Psoas muscle (tissue), 7 donors: ENCODE measurements at regions not wholly inside any gene's neighbourhood (a gene's known extent, or its start where the extent isn't known, plus 50 kb on each side); places are given as distances from the start of the nearest gene placed in this dataset.

Experiments used
- ATAC-seq, 4 donors: fragments of 200-7000 bp; cut with Tn5 transposase; one replicate each; pipeline ENCODE4 v1.9.1; 2020; ENCODE audit warnings: moderate library complexity in 3 of 4, mild to moderate bottlenecking in 2 of 4
- DNase-seq, 2 donors: peaks; one replicate each; pipeline ENCODE4 v3.0.0-alpha.2; 2020
- H3K27ac ChIP-seq: fragments of 200-600 bp; one replicate; pipeline ENCODE4 v1.8.0; 2022
- H3K27me3 ChIP-seq, 3 donors: fragments of 200-600 bp in 1 of 3; one replicate each; pipeline versions ENCODE4 v1.6.1 to v1.8.0; 2013 to 2022; ENCODE audit warnings: low read length in 2 of 3, mild to moderate bottlenecking in 2 of 3, moderate library complexity in 1 of 3; ENCODE audit not compliant: insufficient read depth in 3 of 3
- H3K36me3 ChIP-seq, 2 donors: fragments of 200-600 bp in 1 of 2; one replicate each; pipeline versions ENCODE4 v1.6.1 to v1.8.0; 2013 to 2022; ENCODE audit warnings: low read depth in 1 of 2, mild to moderate bottlenecking in 1 of 2, moderate library complexity in 1 of 2; ENCODE audit not compliant: insufficient read depth in 1 of 2
- H3K4me1 ChIP-seq: fragments of 200-600 bp; one replicate; pipeline ENCODE4 v1.8.0; 2022
- H3K4me3 ChIP-seq: fragments of 200-600 bp; one replicate; pipeline ENCODE4 v1.8.0; 2022; ENCODE audit warnings: mild to moderate bottlenecking
- H3K9me3 ChIP-seq: fragments of 200-600 bp; one replicate; pipeline ENCODE4 v1.8.0; 2022
- WGBS, 3 donors: extraction: QIAGEN DNeasy Blood & Tissue Kit; methylation state at CpG; one replicate each; pipeline versions ENCODE4 v1.1.6 to v1.1.7; 2013; 5-methylcytosine and 5-hydroxymethylcytosine counted together
- intact Hi-C, 2 donors: fragments of 100-400 bp; cut with DNase I; formaldehyde crosslinking; loops; one replicate each; pipeline versions ENCODE4 v1.11.0 to v1.14.2; 2022
- TF ChIP-seq, protein P1 (sequence below): fragments of 200-600 bp; IDR thresholded peaks from one replicate; pipeline ENCODE4 v1.8.0; 2022; ENCODE audit warnings: antibody characterized with exemption
- donor health status: healthy with polysubstance abuse.
- donor health status: DM: no; HTN: no; CAD: no; lungs with moderate emphysema.
- donor health status: Bipolar disorder and iron deficiency.
- donor health status: healthy.
- donor health status: DM: yes; HTN: yes; CAD: no.
- donor health status: DM: no; HTN: no; CAD: no.
- donor health status: DM: yes; HTN: yes; CAD: no.

DNA sequence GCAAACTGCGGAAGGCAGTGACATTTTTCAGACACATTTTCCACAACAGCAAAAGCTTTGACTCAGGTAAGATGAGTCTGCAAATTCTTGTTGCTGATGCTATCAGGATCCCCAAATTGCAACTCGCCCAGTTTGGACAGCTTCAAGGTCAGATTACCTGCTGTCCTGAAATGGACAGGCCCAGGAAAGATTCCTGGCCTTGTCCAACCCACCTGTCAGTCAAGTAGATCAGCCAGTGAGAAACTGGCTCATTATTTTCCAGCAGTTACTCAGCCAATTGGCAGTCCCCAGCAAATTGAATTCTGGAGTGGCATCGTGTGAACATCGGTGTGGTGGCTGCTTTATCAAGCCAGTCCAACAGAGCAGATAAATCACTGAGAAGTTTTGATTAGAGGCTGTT, 84.5 kb upstream of the SNAP25 start:
- TF ChIP-seq, protein P1, sequence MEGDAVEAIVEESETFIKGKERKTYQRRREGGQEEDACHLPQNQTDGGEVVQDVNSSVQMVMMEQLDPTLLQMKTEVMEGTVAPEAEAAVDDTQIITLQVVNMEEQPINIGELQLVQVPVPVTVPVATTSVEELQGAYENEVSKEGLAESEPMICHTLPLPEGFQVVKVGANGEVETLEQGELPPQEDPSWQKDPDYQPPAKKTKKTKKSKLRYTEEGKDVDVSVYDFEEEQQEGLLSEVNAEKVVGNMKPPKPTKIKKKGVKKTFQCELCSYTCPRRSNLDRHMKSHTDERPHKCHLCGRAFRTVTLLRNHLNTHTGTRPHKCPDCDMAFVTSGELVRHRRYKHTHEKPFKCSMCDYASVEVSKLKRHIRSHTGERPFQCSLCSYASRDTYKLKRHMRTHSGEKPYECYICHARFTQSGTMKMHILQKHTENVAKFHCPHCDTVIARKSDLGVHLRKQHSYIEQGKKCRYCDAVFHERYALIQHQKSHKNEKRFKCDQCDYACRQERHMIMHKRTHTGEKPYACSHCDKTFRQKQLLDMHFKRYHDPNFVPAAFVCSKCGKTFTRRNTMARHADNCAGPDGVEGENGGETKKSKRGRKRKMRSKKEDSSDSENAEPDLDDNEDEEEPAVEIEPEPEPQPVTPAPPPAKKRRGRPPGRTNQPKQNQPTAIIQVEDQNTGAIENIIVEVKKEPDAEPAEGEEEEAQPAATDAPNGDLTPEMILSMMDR: no peak
- DNase-seq (no peak), ATAC-seq (no peak)
- intact Hi-C loops: no loop called here
- 43 to 55% (median 49%) methylated on average over 4 of the region's 4 CpGs for WGBS, 3 donors
- Histone ChIP-seq H3K36me3 (no peaks in the 10 kb centered on the region), H3K4me1 (no peaks in the 10 kb centered on the region), H3K27ac (no peak overlapping the region), H3K9me3 (no peaks in the 10 kb centered on the region), H3K4me3 (no peak overlapping the region), H3K27me3 (no peaks in the 10 kb centered on the region)

DNA sequence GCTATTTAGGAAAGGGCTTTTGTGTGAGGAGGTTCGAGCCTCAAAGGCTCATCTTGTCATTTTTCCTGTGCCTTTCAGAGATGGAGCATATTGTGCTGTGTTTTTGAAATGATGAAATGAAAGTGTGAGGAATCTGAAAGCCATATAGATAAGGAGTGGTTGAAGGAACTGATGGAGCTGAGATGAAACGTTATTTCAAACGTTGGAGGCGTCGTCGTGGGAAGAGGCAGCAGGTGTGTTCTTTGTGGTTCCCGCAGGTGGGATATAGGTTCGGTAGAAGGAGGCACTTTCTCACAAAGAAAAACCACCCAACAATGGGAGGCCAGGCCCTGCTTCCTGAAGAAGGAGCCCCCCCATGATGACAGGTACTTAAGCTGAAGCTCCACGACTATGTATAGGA, 83.2 kb upstream of the SNAP25 start:
- ATAC-seq: no peak
- DNase-seq: no peak
- Histone ChIP-seq H3K36me3 (no peaks in the 10 kb centered on the region), H3K27ac (no peak overlapping the region), H3K4me3 (no peak overlapping the region), H3K9me3 (no peaks in the 10 kb centered on the region), H3K27me3 (no peaks in the 10 kb centered on the region), H3K4me1 (no peaks in the 10 kb centered on the region)
- TF ChIP-seq, protein P1: no peak
- 83 to 86% (median 84%) methylated on average over 9 of the region's 9 CpGs for WGBS, 3 donors
- intact Hi-C loops: no loop called here

DNA sequence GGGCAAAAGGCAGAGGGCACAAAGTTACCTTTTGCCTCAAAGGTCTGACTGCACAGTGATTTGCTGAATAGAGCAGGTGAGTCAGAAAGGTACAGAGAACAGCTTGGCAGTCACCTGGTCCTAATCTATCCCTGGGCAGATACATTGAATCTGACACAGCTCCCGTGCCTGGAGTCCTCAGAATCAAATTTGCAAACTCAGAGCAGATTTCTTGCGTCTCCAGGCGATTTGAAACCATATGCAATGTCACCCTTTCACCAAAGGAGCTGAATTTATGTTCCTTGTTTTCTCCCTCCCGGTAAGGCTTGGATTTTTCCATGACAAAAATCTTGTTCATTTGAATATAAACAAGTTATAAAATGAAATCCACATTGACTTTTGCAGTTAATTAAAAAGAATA, 81.6 kb upstream of the SNAP25 start:
- Histone ChIP-seq H3K9me3 (no peaks in the 10 kb centered on the region), H3K27me3 (no peaks in the 10 kb centered on the region), H3K4me1 (no peaks in the 10 kb centered on the region), H3K4me3 (no peak overlapping the region), H3K36me3 (no peaks in the 10 kb centered on the region), H3K27ac (no peak overlapping the region)
- ATAC-seq (no peak), DNase-seq (no peak)
- TF ChIP-seq, protein P1: no peak
- intact Hi-C loops: no loop called here
- WGBS, 3 donors: 49 to 57% (median 55%) methylated on average over 4 of the region's 4 CpGs

DNA sequence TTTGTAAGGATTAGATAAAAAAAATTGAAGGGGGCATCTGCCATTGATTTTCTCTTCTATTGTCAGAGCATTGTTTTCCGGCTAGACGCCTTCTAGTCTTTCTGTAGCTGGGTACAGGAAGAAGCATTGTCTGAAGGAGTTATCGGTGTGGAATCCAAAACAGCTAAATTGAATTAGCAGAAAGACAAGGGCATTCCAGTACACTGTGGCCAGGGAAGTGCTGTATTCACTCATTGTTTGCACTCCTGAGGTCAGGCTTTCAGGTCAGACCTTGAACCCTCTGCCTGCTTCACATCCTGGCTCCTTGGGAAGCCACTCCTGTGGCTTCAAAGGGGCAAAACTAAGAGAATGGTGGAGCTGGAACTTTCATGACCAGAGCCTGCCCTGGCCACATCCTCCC, 81.1 kb upstream of the SNAP25 start:
- no peaks in the 10 kb centered on the region for H3K36me3 ChIP-seq
- no peak overlapping the region for H3K27ac ChIP-seq
- DNase-seq (no peak), ATAC-seq (no peak)
- H3K4me3 ChIP-seq: no peak overlapping the region
- H3K9me3 ChIP-seq: no peaks in the 10 kb centered on the region
- no peaks in the 10 kb centered on the region for H3K4me1 ChIP-seq
- intact Hi-C loops: no loop called here
- no peaks in the 10 kb centered on the region for H3K27me3 ChIP-seq
- TF ChIP-seq, protein P1: no peak
- whole genome bisulfite sequencing, 3 donors: 71 to 75% (median 72%) methylated on average over 3 of the region's 3 CpGs

DNA sequence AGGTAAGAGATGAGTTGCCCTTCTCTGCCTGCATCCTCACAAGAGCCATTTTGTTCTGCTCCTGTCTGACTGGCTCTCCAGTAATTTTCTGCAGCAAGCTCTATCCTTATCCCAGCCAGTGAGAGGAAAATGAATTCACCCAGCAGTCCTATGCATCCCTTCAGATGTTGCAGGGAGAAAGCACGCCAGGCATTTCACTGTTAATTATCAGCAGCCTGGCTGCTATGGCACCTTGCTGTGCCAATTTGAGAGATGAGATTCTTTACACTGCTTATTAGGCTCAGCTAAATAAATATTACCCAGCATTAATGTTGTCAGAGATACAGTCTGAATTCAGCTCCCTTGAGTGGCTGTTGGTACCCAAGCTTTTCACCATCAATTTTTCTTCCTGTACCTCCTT, 61.1 kb upstream of the SNAP25 start:
- intact Hi-C loops: no loop called here
- DNase-seq (no peak), ATAC-seq (no peak)
- H3K4me3 ChIP-seq: no peak overlapping the region
- no peaks in the 10 kb centered on the region for H3K27me3 ChIP-seq
- no peaks in the 10 kb centered on the region for H3K36me3 ChIP-seq
- H3K9me3 ChIP-seq: no peaks in the 10 kb centered on the region
- no peaks in the 10 kb centered on the region for H3K4me1 ChIP-seq
- no peak overlapping the region for H3K27ac ChIP-seq
- 55 to 58% (median 58%) methylated on average over 1 of the region's 1 CpG for WGBS, 3 donors
- TF ChIP-seq, protein P1: no peak
